Spinal cord (tissue), 9 donors: ENCODE measurements at regions not wholly inside any gene's neighbourhood (a gene's known extent, or its start where the extent isn't known, plus 50 kb on each side); places are given as distances from the start of the nearest gene placed in this dataset.

Source experiments
- DNase-seq, 6 donors: peaks; one replicate each; pipeline versions ENCODE4 v3.0.0 to v3.0.0-alpha.2; 2013 to 2015; ENCODE audit warnings: low spot score in 6 of 6, low read depth in 4 of 6
- H3K27ac ChIP-seq: one replicate; pipeline ENCODE4 v1.5.1; 2013; ENCODE audit warnings: low read depth, low read length, control low read depth
- H3K27me3 ChIP-seq: one replicate; pipeline ENCODE4 v1.6.1; 2013; ENCODE audit warnings: low read length; ENCODE audit not compliant: control insufficient read depth, insufficient read depth
- H3K36me3 ChIP-seq: one replicate; pipeline ENCODE4 v1.6.1; 2013; ENCODE audit warnings: low read length; ENCODE audit not compliant: control insufficient read depth, insufficient read depth
- H3K4me1 ChIP-seq: one replicate; pipeline ENCODE4 v1.6.1; 2013; ENCODE audit warnings: low read length; ENCODE audit not compliant: control insufficient read depth, insufficient read depth
- H3K4me3 ChIP-seq: one replicate; pipeline ENCODE4 v1.5.1; 2013; ENCODE audit warnings: low read depth, low read length, control low read depth
- H3K9me3 ChIP-seq: one replicate; pipeline ENCODE4 v1.6.1; 2013; ENCODE audit warnings: low read length; ENCODE audit not compliant: control insufficient read depth, insufficient read depth
- WGBS: methylation state at CpG from one replicate; pipeline ENCODE4 v1.1.5; 2013; ENCODE audit warnings: missing lambda C conversion rate; ENCODE audit not compliant: insufficient coverage; 5-methylcytosine and 5-hydroxymethylcytosine counted together
- donor health status: healthy.

- Histone ChIP-seq H3K4me3 (no peak overlapping the region), H3K9me3 (no peaks in the 10 kb centered on the region), H3K27ac (no peak overlapping the region), H3K4me1 (no peaks in the 10 kb centered on the region), H3K27me3 (no peaks in the 10 kb centered on the region), H3K36me3 (no peaks in the 10 kb centered on the region)
- DNase-seq, result no peak
- 70% methylated on average over 3 of the region's 3 CpGs for WGBS
Measured at GRCh38 chr4:147349193-147349592, 131.7 kb upstream of the EDNRA start.

DNA sequence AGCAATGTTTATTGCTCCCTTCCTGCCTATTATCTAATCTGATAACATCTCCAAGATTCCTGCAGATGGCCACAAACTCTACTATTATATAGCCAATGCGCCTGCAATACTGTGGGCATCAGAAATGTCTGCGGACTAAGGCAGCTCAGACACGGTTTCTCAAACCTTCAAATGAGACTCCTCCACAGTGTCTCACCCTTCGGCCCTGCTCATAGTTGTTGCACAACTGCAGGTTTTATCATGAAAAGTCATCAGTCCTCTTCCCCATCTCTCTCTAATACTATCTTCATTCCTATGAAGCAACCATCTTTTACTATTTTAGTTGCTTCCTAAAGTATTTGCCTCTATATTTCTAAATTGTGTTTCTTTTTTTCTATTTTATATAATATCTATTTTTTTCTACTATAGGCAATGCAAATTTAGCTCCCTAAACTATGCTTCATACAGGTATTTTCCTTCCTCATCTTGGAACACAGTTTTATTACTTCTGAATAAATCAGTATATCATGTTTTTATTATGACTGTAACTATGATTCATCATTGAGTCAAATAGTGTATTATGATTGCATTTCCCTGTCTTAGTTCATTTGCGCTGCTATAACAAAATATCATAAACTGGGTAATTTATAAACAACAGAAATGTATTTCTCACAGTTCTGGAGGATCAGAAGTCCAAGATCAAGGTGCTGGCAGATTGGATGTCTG, 129.7 kb upstream of the EDNRA start:
- no peak for DNase-seq
- Histone ChIP-seq H3K9me3 (no peaks in the 10 kb centered on the region), H3K36me3 (no peaks in the 10 kb centered on the region), H3K27me3 (no peaks in the 10 kb centered on the region), H3K27ac (no peak overlapping the region), H3K4me1 (no peaks in the 10 kb centered on the region), H3K4me3 (no peak overlapping the region)
- 96% methylated on average over 4 of the region's 5 CpGs for WGBS

GRCh38 chr4:147354237-147354636, 126.7 kb upstream of the EDNRA start:
- DNase-seq, result peak in 1 of 6 donors; percentile 51
- H3K4me1 ChIP-seq, result no peaks in the 10 kb centered on the region
- H3K4me3 ChIP-seq, result no peak overlapping the region
- 63% methylated on average over 1 of the region's 1 CpG for WGBS
- H3K27me3 ChIP-seq, result no peaks in the 10 kb centered on the region
- no peak overlapping the region for H3K27ac ChIP-seq
- no peaks in the 10 kb centered on the region for H3K9me3 ChIP-seq
- no peaks in the 10 kb centered on the region for H3K36me3 ChIP-seq

GRCh38 chr4:147355032-147355656, 125.8 kb upstream of the EDNRA start:
- Histone ChIP-seq H3K27me3 (no peaks in the 10 kb centered on the region), H3K27ac (peak overlapping the region; percentile 64), H3K4me1 (no peaks in the 10 kb centered on the region), H3K4me3 (no peak overlapping the region), H3K36me3 (no peaks in the 10 kb centered on the region), H3K9me3 (no peaks in the 10 kb centered on the region)
- DNase-seq, result no peak
- 6% methylated on average over 2 of the region's 3 CpGs for WGBS

DNA sequence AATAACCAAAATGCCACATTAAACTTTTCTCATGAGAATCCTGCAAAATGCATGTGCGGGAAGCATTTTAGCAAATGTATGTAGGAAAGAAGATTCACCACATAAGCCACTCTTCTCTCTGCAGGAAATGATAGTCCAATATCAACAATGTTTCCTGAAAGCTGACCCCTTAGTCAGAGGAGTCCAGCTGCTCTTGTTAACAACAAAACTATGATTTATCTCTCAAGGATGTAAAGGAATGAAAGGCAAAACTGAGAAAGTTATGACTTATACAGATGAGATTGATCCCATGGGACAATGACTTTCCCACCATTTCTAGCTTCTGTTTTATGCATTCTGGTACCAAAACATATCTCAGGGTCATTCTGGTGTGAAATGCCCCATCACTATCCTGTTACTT, 125.0 kb upstream of the EDNRA start:
- no peaks in the 10 kb centered on the region for H3K9me3 ChIP-seq
- no CpG with 5 or more reads among the region's 1 CpG for WGBS

GRCh38 chr4:147360301-147360700, 120.6 kb upstream of the EDNRA start:
- no peak for DNase-seq
- peak overlapping the region; percentile 29 for H3K27ac ChIP-seq

More for the DNA sequence above, 125.0 kb upstream of the EDNRA start:
- no peak overlapping the region for H3K27ac ChIP-seq
- no peaks in the 10 kb centered on the region for H3K4me1 ChIP-seq
- DNase-seq, result peak in 1 of 6 donors; percentile 42
- no peak overlapping the region for H3K4me3 ChIP-seq
- H3K27me3 ChIP-seq, result no peaks in the 10 kb centered on the region
- no peaks in the 10 kb centered on the region for H3K36me3 ChIP-seq

GRCh38 chr4:147361726-147362125, 119.2 kb upstream of the EDNRA start:
- WGBS, result 71% methylated on average over 1 of the region's 1 CpG
- peak overlapping the region; percentile 25 for H3K27ac ChIP-seq
- no peaks in the 10 kb centered on the region for H3K4me1 ChIP-seq
- peak in 1 of 6 donors; percentile 28 for DNase-seq
- no peaks in the 10 kb centered on the region for H3K36me3 ChIP-seq
- no peaks in the 10 kb centered on the region for H3K9me3 ChIP-seq
- H3K27me3 ChIP-seq, result no peaks in the 10 kb centered on the region
- no peak overlapping the region for H3K4me3 ChIP-seq

More at GRCh38 chr4:147360301-147360700, 120.6 kb upstream of the EDNRA start:
- Histone ChIP-seq H3K9me3 (no peaks in the 10 kb centered on the region), H3K4me3 (no peak overlapping the region), H3K36me3 (no peaks in the 10 kb centered on the region), H3K4me1 (no peaks in the 10 kb centered on the region), H3K27me3 (no peaks in the 10 kb centered on the region)
- 80% methylated on average over 1 of the region's 3 CpGs for WGBS

DNA sequence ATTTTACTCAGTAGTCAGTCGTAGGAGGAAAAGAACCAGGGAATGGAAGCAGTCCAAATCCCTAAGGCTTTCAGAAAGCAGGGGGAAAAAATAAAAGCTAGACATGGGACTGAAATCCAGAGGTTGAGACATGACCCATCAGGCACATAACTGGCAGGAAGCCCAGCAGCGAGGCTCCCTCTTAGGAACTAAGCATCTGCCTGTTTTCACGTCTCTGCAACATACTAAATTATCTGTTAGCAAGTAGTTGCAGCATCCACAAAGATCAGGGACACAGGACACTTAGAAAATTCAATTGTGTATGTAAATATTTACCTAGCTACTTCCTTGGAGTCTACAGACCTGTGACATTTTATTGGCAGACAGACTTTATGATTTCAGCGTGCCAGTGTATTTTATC, 118.0 kb upstream of the EDNRA start:
- peak in 2 of 6 donors; percentile 15 to 59 for DNase-seq
- no peaks in the 10 kb centered on the region for H3K4me1 ChIP-seq
- H3K36me3 ChIP-seq, result no peaks in the 10 kb centered on the region
- 62% methylated on average over 3 of the region's 4 CpGs for WGBS
- H3K9me3 ChIP-seq, result no peaks in the 10 kb centered on the region
- H3K27me3 ChIP-seq, result no peaks in the 10 kb centered on the region
- peak overlapping the region; percentile 49 for H3K27ac ChIP-seq
- no peak overlapping the region for H3K4me3 ChIP-seq

- DNase-seq, result no peak
- no CpG with 5 or more reads among the region's 2 CpGs for WGBS
Measured at GRCh38 chr4:147363514-147363913, 117.4 kb upstream of the EDNRA start.

GRCh38 chr4:147365396-147365795, 115.5 kb upstream of the EDNRA start:
- no peak overlapping the region for H3K27ac ChIP-seq
- no peaks in the 10 kb centered on the region for H3K36me3 ChIP-seq
- H3K9me3 ChIP-seq, result no peaks in the 10 kb centered on the region
- no peaks in the 10 kb centered on the region for H3K27me3 ChIP-seq
- H3K4me3 ChIP-seq, result no peak overlapping the region
- no peaks in the 10 kb centered on the region for H3K4me1 ChIP-seq
- DNase-seq, result no peak
- WGBS, result no CpG with 5 or more reads among the region's 3 CpGs

More at GRCh38 chr4:147363514-147363913, 117.4 kb upstream of the EDNRA start:
- no peaks in the 10 kb centered on the region for H3K27me3 ChIP-seq
- H3K27ac ChIP-seq, result no peak overlapping the region
- H3K9me3 ChIP-seq, result no peaks in the 10 kb centered on the region
- H3K36me3 ChIP-seq, result no peaks in the 10 kb centered on the region
- no peaks in the 10 kb centered on the region for H3K4me1 ChIP-seq
- no peak overlapping the region for H3K4me3 ChIP-seq
